ENCODE measurements at regions not wholly inside any gene's neighbourhood (a gene's known extent, or its start where the extent isn't known, plus 50 kb on each side); places are given as distances from the start of the nearest gene placed in this dataset.

- Histone ChIP-seq H3K27ac (no peak overlapping the region), H3K27me3 (no peaks in the 10 kb centered on the region), H3K4me1 (peaks cover 22% of the 10 kb centered on the region), H3K36me3 (no peaks in the 10 kb centered on the region), H3K9me3 (no peaks in the 10 kb centered on the region), H3K4me3 (no peak overlapping the region)
- TF ChIP-seq POLR2A (IDR thresholded peaks at IDR 0.05): no peak
- no peak for TF ChIP-seq POLR2AphosphoS5 (IDR thresholded peaks at IDR 0.05; ENCODE audit: insufficient read depth in 1 of 2, low read depth in 1 of 2)
- TF ChIP-seq CTCF (IDR thresholded peaks at IDR 0.05): no peak
- intact Hi-C loops (cut with DNase I): loop anchor here (10.0 kb wide), 2 partner anchors 422 to 752 kb away; partner anchors contain the start of gene BTG1
- no peak for DNase-seq (ENCODE audit: extremely low spot score in 2 of 2)
Observed at GRCh38 chr12:92566448-92567019, 136.3 kb upstream of the PLEKHG7 start.

GRCh38 chr12:92563819-92564218 lies 139.0 kb upstream of the PLEKHG7 start:
- no peaks in the 10 kb centered on the region for H3K27me3 ChIP-seq
- no peak overlapping the region for H3K27ac ChIP-seq
- peaks cover 22% of the 10 kb centered on the region for H3K4me1 ChIP-seq
- H3K9me3 ChIP-seq: no peaks in the 10 kb centered on the region
- DNase-seq (ENCODE audit: extremely low spot score in 2 of 2): no peak
- H3K4me3 ChIP-seq: no peak overlapping the region
- TF ChIP-seq POLR2AphosphoS5 (IDR thresholded peaks at IDR 0.05; ENCODE audit: insufficient read depth in 1 of 2, low read depth in 1 of 2) (no peak), CTCF (IDR thresholded peaks at IDR 0.05) (no peak), POLR2A (IDR thresholded peaks at IDR 0.05) (no peak)
- intact Hi-C loops (cut with DNase I): loop anchor here (10.0 kb wide), 2 partner anchors 419 to 749 kb away; partner anchors contain the start of gene BTG1
- H3K36me3 ChIP-seq: no peaks in the 10 kb centered on the region

- DNase-seq (ENCODE audit: extremely low spot score in 2 of 2): no peak
- H3K4me3 ChIP-seq: no peak overlapping the region
- TF ChIP-seq POLR2AphosphoS5 (IDR thresholded peaks at IDR 0.05; ENCODE audit: insufficient read depth in 1 of 2, low read depth in 1 of 2) (no peak), POLR2A (IDR thresholded peaks at IDR 0.05) (no peak), CTCF (IDR thresholded peaks at IDR 0.05) (no peak)
- H3K4me1 ChIP-seq: peaks cover 22% of the 10 kb centered on the region
- H3K36me3 ChIP-seq: no peaks in the 10 kb centered on the region
- intact Hi-C loops (cut with DNase I): loop anchor here (10.0 kb wide), 2 partner anchors 417 to 747 kb away; partner anchors contain the start of gene BTG1
- H3K27ac ChIP-seq: peak overlapping the region; percentile 11
- no peaks in the 10 kb centered on the region for H3K27me3 ChIP-seq
- no peaks in the 10 kb centered on the region for H3K9me3 ChIP-seq
Observed at GRCh38 chr12:92562063-92562734, 140.6 kb upstream of the PLEKHG7 start.

- peak in 1 of 2 donors; percentile 90 for TF ChIP-seq POLR2AphosphoS5 (IDR thresholded peaks at IDR 0.05; ENCODE audit: insufficient read depth in 1 of 2, low read depth in 1 of 2)
- no peak for TF ChIP-seq CTCF (IDR thresholded peaks at IDR 0.05)
- no peak for TF ChIP-seq POLR2A (IDR thresholded peaks at IDR 0.05)
- H3K36me3 ChIP-seq: no peaks in the 10 kb centered on the region
- no peak for DNase-seq (ENCODE audit: extremely low spot score in 2 of 2)
- H3K4me1 ChIP-seq: peaks cover 22% of the 10 kb centered on the region
- intact Hi-C loops (cut with DNase I): loop anchor here (10.0 kb wide), 2 partner anchors 417 to 747 kb away; partner anchors contain the start of gene BTG1
- H3K9me3 ChIP-seq: no peaks in the 10 kb centered on the region
- peak overlapping the region; percentile 63 for H3K27ac ChIP-seq
- no peaks in the 10 kb centered on the region for H3K27me3 ChIP-seq
- H3K4me3 ChIP-seq: no peak overlapping the region
Observed at GRCh38 chr12:92561543-92561899, 141.3 kb upstream of the PLEKHG7 start.
